ENCODE measurements at regions not wholly inside any gene's neighbourhood (a gene's known extent, or its start where the extent isn't known, plus 50 kb on each side); places are given as distances from the start of the nearest gene placed in this dataset.

DNA sequence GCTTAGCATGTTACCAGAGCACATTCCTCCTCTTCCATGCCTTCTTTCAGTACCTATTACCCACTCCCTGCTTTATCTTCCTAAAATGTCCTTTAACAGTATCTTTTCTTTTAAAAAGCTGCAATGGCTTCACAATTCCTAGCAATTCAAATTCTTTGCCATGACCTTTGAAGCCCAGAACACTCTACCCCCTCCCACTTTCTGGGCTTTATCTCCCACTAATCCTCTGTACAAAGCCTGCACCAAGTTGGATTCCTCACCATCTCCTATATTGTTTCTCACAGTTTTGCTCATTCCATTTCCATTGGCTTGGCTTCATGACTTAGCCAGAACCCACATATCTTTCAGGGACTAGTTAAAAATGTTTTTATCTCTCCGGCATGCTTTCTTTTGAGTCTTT is 80.9 kb downstream of the FAM76B start:
- ChIA-PET CTCF (interaction anchor here (0.5 kb wide), 1 partner anchor 50 kb away, joined by 5 read pairs; no protein-coding TSS in a partner anchor), POLR2A (no interaction called here)
- peaks cover 45% of the 10 kb centered on the region for H3K27me3 ChIP-seq (ENCODE audit: control insufficient read depth, insufficient read depth, low read length)
- H3K27ac ChIP-seq (ENCODE audit: low read length), result no peak overlapping the region
- H3K9me3 ChIP-seq (ENCODE audit: control insufficient read depth, insufficient read depth, low read depth, low read length), result no peaks in the 10 kb centered on the region
- in situ Hi-C loops (cut with HindIII; ENCODE audit: low pct_unique_long_range_greater_than_20kb, low sequenced_read_pairs), result no loop called here
- no peak for DNase-seq (ENCODE audit: low read depth, low spot score)
- intact Hi-C loops (cut with micrococcal nuclease; ENCODE audit: unreplicated experiment), result no loop called here
- H3K4me3 ChIP-seq (ENCODE audit: low read depth in 2 of 2, low read length in 2 of 2), result no peak overlapping the region
- no peak for ATAC-seq
- no peaks in the 10 kb centered on the region for H3K36me3 ChIP-seq (ENCODE audit: control insufficient read depth, insufficient read depth, low read length)
- H3K4me1 ChIP-seq (ENCODE audit: control insufficient read depth, insufficient read depth, low read length), result no peaks in the 10 kb centered on the region; the same call in 1 of the 2 replicates
- TF ChIP-seq TCF7L2 (IDR thresholded peaks at IDR 0.05; ENCODE audit: low read depth, low read length), result no peak
- TF ChIP-seq SIN3A (IDR thresholded peaks at IDR 0.05; ENCODE audit: borderline replicate concordance, insufficient read depth, low read depth, low read length), result no peak
- TF ChIP-seq, protein P1, sequence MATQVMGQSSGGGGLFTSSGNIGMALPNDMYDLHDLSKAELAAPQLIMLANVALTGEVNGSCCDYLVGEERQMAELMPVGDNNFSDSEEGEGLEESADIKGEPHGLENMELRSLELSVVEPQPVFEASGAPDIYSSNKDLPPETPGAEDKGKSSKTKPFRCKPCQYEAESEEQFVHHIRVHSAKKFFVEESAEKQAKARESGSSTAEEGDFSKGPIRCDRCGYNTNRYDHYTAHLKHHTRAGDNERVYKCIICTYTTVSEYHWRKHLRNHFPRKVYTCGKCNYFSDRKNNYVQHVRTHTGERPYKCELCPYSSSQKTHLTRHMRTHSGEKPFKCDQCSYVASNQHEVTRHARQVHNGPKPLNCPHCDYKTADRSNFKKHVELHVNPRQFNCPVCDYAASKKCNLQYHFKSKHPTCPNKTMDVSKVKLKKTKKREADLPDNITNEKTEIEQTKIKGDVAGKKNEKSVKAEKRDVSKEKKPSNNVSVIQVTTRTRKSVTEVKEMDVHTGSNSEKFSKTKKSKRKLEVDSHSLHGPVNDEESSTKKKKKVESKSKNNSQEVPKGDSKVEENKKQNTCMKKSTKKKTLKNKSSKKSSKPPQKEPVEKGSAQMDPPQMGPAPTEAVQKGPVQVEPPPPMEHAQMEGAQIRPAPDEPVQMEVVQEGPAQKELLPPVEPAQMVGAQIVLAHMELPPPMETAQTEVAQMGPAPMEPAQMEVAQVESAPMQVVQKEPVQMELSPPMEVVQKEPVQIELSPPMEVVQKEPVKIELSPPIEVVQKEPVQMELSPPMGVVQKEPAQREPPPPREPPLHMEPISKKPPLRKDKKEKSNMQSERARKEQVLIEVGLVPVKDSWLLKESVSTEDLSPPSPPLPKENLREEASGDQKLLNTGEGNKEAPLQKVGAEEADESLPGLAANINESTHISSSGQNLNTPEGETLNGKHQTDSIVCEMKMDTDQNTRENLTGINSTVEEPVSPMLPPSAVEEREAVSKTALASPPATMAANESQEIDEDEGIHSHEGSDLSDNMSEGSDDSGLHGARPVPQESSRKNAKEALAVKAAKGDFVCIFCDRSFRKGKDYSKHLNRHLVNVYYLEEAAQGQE (IDR thresholded peaks at IDR 0.05; ENCODE audit: insufficient read depth in 1 of 2, low read depth in 2 of 2, low read length in 1 of 2), result no peak
- no peak for TF ChIP-seq POLR2AphosphoS5 (IDR thresholded peaks at IDR 0.05; ENCODE audit: low read depth, low read length)
- TF ChIP-seq, protein P2, sequence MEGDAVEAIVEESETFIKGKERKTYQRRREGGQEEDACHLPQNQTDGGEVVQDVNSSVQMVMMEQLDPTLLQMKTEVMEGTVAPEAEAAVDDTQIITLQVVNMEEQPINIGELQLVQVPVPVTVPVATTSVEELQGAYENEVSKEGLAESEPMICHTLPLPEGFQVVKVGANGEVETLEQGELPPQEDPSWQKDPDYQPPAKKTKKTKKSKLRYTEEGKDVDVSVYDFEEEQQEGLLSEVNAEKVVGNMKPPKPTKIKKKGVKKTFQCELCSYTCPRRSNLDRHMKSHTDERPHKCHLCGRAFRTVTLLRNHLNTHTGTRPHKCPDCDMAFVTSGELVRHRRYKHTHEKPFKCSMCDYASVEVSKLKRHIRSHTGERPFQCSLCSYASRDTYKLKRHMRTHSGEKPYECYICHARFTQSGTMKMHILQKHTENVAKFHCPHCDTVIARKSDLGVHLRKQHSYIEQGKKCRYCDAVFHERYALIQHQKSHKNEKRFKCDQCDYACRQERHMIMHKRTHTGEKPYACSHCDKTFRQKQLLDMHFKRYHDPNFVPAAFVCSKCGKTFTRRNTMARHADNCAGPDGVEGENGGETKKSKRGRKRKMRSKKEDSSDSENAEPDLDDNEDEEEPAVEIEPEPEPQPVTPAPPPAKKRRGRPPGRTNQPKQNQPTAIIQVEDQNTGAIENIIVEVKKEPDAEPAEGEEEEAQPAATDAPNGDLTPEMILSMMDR (IDR thresholded peaks at IDR 0.05), result no peak
- no TSS peak for BruUV-seq (replicated peaks)

DNA sequence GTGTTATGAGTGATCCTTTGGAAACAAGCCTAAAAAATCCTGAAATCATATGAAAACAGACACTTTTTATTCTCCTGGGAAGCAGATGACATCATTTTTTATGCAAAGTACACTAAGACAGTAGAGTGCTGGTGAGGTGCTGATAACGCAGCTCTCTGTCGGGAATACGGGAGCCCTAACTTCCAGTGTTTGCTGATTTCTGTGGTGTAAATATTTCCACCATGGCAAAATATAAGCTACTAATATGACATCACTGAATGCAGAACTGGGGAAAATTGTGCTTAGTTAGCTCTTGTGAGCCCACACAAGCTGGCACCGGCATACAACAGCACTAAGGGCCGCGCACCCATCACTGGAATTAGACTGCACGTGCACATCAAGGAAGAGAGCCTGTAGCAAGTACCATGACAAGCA is 82.6 kb downstream of the FAM76B start:
- DNase-seq (ENCODE audit: low read depth, low spot score) (no peak), ATAC-seq (no peak)
- H3K27me3 ChIP-seq (ENCODE audit: control insufficient read depth, insufficient read depth, low read length), result peaks cover 42% of the 10 kb centered on the region
- no peaks in the 10 kb centered on the region for H3K9me3 ChIP-seq (ENCODE audit: control insufficient read depth, insufficient read depth, low read depth, low read length)
- H3K27ac ChIP-seq (ENCODE audit: low read length), result no peak overlapping the region
- BruUV-seq (replicated peaks), result no TSS peak
- H3K4me3 ChIP-seq (ENCODE audit: low read depth in 2 of 2, low read length in 2 of 2), result no peak overlapping the region
- no peaks in the 10 kb centered on the region; the same call in 1 of the 2 replicates for H3K4me1 ChIP-seq (ENCODE audit: control insufficient read depth, insufficient read depth, low read length)
- in situ Hi-C loops (cut with HindIII; ENCODE audit: low pct_unique_long_range_greater_than_20kb, low sequenced_read_pairs), result no loop called here
- CTCF ChIA-PET, result no interaction called here
- H3K36me3 ChIP-seq (ENCODE audit: control insufficient read depth, insufficient read depth, low read length), result no peaks in the 10 kb centered on the region
- TF ChIP-seq POLR2AphosphoS5 (IDR thresholded peaks at IDR 0.05; ENCODE audit: low read depth, low read length) (no peak), TCF7L2 (IDR thresholded peaks at IDR 0.05; ENCODE audit: low read depth, low read length) (no peak), SIN3A (IDR thresholded peaks at IDR 0.05; ENCODE audit: borderline replicate concordance, insufficient read depth, low read depth, low read length) (no peak)
- TF ChIP-seq, protein P2 (IDR thresholded peaks at IDR 0.05), result no peak
- TF ChIP-seq, protein P1 (IDR thresholded peaks at IDR 0.05; ENCODE audit: insufficient read depth in 1 of 2, low read depth in 2 of 2, low read length in 1 of 2), result no peak
- intact Hi-C loops (cut with micrococcal nuclease; ENCODE audit: unreplicated experiment), result no loop called here
- POLR2A ChIA-PET, result no interaction called here

All from Panc1 (cell line).